ENCODE measurements at regions not wholly inside any gene's neighbourhood (a gene's known extent, or its start where the extent isn't known, plus 50 kb on each side); places are given as distances from the start of the nearest gene placed in this dataset.

DNA sequence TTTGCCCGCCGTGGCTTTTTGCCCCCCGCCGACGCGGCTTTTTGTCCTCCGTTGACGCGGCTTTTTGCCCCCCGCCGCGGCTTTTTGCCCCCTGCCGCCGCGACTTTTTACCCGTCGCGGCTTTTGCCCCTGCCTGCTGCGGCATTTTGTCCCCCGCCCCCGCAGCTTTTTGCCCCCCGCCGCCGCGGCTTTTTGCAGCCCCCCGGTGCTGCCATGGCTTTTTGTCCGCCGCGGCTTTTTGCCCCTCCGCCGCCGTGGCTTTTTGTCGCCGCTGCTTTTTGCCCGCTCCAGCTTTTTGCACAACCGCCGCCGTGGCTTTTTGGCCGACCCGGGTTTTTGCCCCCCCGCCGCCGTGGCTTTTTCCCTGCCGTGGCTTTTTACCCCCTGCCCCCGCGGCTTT, 506.6 kb downstream of the ZNF37A start:
- TF ChIP-seq, protein P1, sequence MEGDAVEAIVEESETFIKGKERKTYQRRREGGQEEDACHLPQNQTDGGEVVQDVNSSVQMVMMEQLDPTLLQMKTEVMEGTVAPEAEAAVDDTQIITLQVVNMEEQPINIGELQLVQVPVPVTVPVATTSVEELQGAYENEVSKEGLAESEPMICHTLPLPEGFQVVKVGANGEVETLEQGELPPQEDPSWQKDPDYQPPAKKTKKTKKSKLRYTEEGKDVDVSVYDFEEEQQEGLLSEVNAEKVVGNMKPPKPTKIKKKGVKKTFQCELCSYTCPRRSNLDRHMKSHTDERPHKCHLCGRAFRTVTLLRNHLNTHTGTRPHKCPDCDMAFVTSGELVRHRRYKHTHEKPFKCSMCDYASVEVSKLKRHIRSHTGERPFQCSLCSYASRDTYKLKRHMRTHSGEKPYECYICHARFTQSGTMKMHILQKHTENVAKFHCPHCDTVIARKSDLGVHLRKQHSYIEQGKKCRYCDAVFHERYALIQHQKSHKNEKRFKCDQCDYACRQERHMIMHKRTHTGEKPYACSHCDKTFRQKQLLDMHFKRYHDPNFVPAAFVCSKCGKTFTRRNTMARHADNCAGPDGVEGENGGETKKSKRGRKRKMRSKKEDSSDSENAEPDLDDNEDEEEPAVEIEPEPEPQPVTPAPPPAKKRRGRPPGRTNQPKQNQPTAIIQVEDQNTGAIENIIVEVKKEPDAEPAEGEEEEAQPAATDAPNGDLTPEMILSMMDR (IDR thresholded peaks at IDR 0.05), result no peak
- TF ChIP-seq POLR2A (IDR thresholded peaks at IDR 0.05) (no peak), EP300 (IDR thresholded peaks at IDR 0.05) (no peak)
